Activated naive CD4-positive, alpha-beta T cell treated with Interleukin-2 at 50 U/mL for 16 hours (primary cell): ENCODE measurements at regions not wholly inside any gene's neighbourhood (a gene's known extent, or its start where the extent isn't known, plus 50 kb on each side); places are given as distances from the start of the nearest gene placed in this dataset.
"Not testable (repeated sequence)": the region's sequence is repeated elsewhere in the genome, so short reads cannot be mapped to it uniquely, and the experiment has no call there.

Experiments used
- DNase-seq: peaks from one replicate; pipeline ENCODE4 v3.0.0-alpha.2; 2020

GRCh38 chr5:100188339-100188738 lies 346.8 kb upstream of the FAM174A start:
- DNase-seq, result no peak

GRCh38 chr5:100186181-100186580 lies 349.0 kb upstream of the FAM174A start:
- DNase-seq, result no peak

GRCh38 chr5:100182402-100182801 lies 352.8 kb upstream of the FAM174A start:
- no peak for DNase-seq

- DNase-seq, result no peak
Measured at GRCh38 chr5:100175346-100175745, 359.8 kb upstream of the FAM174A start.

GRCh38 chr5:100165309-100165708 lies 369.9 kb upstream of the FAM174A start:
- DNase-seq, result no peak

DNA sequence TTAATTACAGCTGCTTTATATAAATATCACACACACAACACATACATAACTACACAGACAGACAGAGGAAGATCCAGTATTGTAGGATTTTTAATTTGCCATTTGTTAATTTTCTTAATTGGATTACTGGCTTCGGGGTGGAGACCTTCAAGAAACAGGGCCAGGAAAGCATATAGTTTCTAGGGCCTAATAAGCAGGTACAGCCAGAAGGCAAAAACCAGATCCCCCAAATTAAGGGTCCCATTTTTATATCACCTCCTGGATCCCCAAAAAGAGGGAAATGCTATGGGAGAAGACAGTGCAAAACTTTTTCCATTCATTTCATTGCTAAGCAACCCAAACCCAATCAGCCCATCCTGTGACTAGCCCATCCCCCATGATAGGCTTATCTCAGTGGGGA lies 373.3 kb upstream of the FAM174A start:
- DNase-seq, result no peak

GRCh38 chr5:100157066-100157465 lies 378.1 kb upstream of the FAM174A start:
- DNase-seq, result no peak

DNA sequence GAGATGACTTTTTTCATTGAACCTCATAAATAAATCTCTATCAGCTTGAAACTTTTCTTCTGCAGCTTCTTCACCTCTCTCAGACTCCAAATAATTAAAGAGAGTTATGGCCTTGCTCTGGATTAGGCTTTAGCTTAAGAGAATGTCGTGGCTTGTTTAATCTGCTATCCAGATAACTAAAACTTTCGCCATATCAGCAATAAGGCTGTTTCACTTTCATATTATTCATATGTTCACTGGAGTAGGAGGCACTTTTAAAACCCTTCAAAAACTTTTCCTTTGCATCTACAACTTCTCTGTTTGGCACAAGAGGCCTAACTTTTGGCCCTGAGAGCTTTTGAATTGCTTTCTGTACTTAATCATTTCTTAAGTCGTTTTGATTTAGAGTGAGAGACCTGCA lies 386.9 kb upstream of the FAM174A start:
- DNase-seq, result no peak

GRCh38 chr5:100142607-100143006 lies 392.6 kb upstream of the FAM174A start:
- DNase-seq, result no peak

DNA sequence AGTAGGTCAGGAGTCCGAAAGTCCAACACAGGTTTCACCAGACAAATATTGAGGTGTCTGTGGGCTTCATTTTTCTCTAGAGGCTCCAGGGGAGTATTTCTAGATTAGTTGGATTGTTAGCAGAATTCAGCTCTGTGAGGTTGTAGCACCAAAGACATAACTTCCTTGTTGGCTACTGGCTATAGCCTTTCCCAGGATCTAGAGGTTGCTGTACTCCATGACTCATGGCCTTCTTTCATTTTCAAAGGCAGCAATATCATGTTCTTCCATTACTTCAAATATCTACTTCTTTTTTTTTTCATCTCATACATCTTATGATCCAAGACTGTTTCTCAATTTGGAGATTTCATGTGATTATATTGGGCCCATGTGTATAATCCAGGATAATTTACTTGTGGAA lies 404.0 kb upstream of the FAM174A start:
- DNase-seq, result no peak

DNA sequence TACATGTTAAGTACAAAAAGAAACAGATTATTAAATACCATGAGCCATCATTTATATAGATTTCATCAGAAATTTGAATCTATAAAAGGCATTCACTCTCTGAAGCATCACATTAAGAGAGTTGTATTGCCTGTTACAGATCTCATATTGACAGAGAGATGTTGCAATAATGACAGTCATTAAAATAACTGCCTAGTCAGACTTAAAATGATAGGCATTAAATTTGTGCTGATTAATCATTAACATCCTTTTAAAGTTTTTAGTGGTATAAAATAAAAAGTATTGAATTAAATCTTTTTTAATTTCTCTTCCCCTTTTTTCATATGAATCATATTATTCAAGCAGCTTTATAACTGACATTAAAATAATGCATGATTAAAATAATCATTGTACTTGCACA lies 404.9 kb upstream of the FAM174A start:
- DNase-seq, result no peak

- DNase-seq, result no peak
Measured at GRCh38 chr5:100119903-100120302, 415.3 kb upstream of the FAM174A start.

- DNase-seq, result no peak
Measured at GRCh38 chr5:100110497-100110896, 424.7 kb upstream of the FAM174A start.

DNA sequence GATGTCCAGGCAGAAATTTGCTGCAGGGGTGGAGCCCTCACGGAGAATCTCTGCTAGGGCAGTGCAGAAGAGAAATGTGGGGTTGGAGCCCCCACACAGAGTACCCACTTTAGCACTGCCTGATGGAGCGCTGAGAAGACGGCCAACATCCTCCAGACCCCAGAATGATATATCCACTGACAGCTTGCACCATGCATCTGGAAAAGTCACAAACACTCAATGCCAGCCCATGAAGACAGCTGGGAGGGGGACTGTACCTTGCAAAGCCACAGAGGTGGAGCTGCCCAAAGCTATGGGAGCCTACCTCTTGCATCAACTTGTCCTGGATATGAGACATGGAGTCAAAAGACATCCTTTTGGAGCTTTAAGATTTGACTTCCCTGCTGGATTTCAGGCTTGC lies 426.3 kb upstream of the FAM174A start:
- DNase-seq, result no peak

DNA sequence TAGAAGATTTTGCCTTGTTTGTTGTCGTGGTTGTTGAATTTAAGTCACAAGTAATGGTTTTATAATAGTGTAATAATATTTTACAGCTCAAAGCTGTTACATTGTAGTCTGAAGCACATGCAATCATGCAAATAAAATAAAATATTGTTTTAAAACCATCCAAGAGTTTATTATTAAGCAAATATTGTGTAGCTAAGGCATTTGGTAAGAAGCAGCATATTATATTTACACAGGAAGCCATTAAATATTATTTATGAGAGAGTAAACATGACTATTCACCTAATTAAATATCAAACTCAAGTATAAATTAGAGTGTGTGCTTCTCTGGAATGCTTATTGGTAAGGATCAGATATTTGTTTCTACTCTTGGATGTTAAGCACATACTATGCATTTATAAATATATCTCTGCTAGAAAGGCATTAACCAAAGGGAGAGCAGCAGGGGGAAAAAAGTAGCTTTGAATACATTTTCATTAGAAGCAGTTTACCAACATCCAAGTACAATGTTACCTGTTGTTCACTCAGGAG lies 431.5 kb upstream of the FAM174A start:
- not testable (repeated sequence) for DNase-seq

DNA sequence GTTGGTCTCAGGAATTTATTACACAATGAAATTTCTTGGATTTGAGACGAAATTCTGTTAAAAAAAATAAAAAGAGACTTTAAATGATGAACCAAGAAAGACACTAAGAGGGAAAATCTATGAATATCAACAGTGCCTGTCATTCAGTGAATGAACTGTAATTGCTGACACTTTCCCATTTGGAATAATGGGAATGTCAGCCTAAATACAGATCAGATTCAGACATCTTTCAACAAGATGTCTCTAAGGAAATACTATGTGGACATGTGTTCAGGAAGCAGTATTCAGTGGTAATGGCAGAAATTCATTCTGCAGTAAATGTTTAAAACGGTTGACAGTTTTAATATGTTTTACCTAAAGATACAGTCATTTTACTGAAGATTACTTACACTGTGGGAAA lies 433.7 kb upstream of the FAM174A start:
- DNase-seq, result not testable (repeated sequence)

- not testable (repeated sequence) for DNase-seq
Measured at GRCh38 chr5:100096328-100096727, 438.8 kb upstream of the FAM174A start.

GRCh38 chr5:100080703-100081102 lies 454.5 kb upstream of the FAM174A start:
- not testable (repeated sequence) for DNase-seq

DNA sequence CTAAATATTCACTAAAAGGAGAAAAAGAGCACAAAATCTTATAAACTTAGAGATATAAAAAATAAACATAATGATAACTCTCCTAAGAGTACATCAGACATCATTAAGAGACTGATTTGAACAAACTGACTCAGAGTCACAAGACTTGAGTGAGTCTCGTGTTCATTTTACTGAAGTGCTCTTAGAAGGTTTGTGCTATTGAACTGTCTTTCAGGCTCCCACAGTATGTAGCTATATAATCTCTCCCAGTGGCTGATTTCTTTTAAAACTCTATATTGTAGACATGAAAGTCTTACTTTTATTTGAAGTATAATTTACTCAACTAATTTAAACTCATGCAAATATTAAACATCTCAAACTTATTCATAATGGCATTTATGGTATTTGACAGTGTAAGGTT lies 456.0 kb upstream of the FAM174A start:
- DNase-seq, result not testable (repeated sequence)

DNA sequence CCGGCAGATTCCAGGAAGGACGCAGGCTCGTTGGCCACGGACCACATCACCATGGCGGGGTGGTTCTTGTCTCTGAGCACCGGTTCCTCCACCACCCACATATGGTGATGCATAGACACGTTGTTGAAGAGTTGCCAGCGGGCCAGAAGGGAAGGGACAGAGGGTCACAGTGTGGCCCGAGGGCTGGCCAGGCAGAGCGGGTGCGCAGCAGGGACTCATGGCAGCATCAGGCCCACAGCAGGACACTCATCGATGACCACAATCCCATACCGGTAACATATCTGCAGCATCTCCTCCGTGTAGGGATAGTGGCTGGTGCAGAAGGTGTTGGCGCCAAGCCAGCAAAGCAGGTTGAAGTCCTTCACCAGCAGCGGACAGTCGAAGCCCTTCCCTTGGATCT lies 469.2 kb upstream of the FAM174A start:
- not testable (repeated sequence) for DNase-seq

- DNase-seq, result no peak
Measured at GRCh38 chr5:100043475-100043874, 491.7 kb upstream of the FAM174A start.

GRCh38 chr5:100026606-100027005 lies 508.6 kb upstream of the FAM174A start:
- no peak for DNase-seq

DNA sequence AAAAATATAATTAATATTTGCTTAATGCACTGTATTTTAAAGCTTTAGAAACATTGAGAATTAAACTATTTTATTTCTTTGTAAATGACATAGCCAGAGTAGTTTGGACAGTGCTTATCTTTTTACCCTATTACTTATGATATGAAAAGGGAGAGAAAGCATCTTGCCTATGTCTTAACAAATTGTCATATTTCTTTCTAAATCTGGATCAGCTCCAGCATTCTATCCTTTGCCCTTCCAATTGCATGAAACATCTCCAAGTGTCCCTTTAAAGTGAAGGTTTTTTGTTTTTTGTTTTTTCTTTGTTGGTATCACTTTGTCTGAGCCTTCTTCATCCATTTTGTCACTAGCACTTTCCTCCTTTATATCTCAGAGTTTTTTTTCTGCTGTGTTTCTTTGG lies 511.6 kb upstream of the FAM174A start:
- no peak for DNase-seq

- DNase-seq, result no peak
Measured at GRCh38 chr5:100017520-100018262, 517.5 kb upstream of the FAM174A start.

GRCh38 chr5:100013305-100013704 lies 521.9 kb upstream of the FAM174A start:
- not testable (repeated sequence) for DNase-seq
